HG02678 (cell line): ENCODE measurements at regions not wholly inside any gene's neighbourhood (a gene's known extent, or its start where the extent isn't known, plus 50 kb on each side); places are given as distances from the start of the nearest gene placed in this dataset.

Experiments
- ATAC-seq: cut with Tn5 transposase; IDR thresholded peaks from one replicate; pipeline ENCODE4 v1.9.1; 2021; ENCODE audit warnings: mild to moderate bottlenecking, moderate library complexity; ENCODE audit not compliant: unreplicated experiment

- ATAC-seq, result no peak
Observed at GRCh38 chr15:91549581-91549980, 303.9 kb upstream of the SLCO3A1 start.

GRCh38 chr15:91552555-91552954 is 301.0 kb upstream of the SLCO3A1 start:
- no peak for ATAC-seq

- ATAC-seq, result no peak
Observed at GRCh38 chr15:91553196-91553854, 300.2 kb upstream of the SLCO3A1 start.

GRCh38 chr15:91555312-91555711 is 298.2 kb upstream of the SLCO3A1 start:
- no peak for ATAC-seq

GRCh38 chr15:91556926-91557325 is 296.6 kb upstream of the SLCO3A1 start:
- no peak for ATAC-seq

GRCh38 chr15:91559066-91559465 is 294.4 kb upstream of the SLCO3A1 start:
- no peak for ATAC-seq

- no peak for ATAC-seq
Observed at GRCh38 chr15:91561371-91562100, 292.0 kb upstream of the SLCO3A1 start.

GRCh38 chr15:91562698-91563097 is 290.8 kb upstream of the SLCO3A1 start:
- ATAC-seq, result no peak

GRCh38 chr15:91564631-91565030 is 288.9 kb upstream of the SLCO3A1 start:
- no peak for ATAC-seq

- no peak for ATAC-seq
Observed at GRCh38 chr15:91566141-91566540, 287.4 kb upstream of the SLCO3A1 start.

- ATAC-seq, result no peak
Observed at GRCh38 chr15:91568036-91568435, 285.5 kb upstream of the SLCO3A1 start.

GRCh38 chr15:91572110-91572509 is 281.4 kb upstream of the SLCO3A1 start:
- ATAC-seq, result no peak

GRCh38 chr15:91576096-91576495 is 277.4 kb upstream of the SLCO3A1 start:
- ATAC-seq, result no peak

GRCh38 chr15:91578511-91578910 is 275.0 kb upstream of the SLCO3A1 start:
- no peak for ATAC-seq

- no peak for ATAC-seq
Observed at GRCh38 chr15:91584895-91585294, 268.6 kb upstream of the SLCO3A1 start.

GRCh38 chr15:91586560-91586959 is 266.9 kb upstream of the SLCO3A1 start:
- no peak for ATAC-seq

GRCh38 chr15:91589360-91589759 is 264.1 kb upstream of the SLCO3A1 start:
- ATAC-seq, result no peak

- ATAC-seq, result no peak
Observed at GRCh38 chr15:91592567-91592966, 260.9 kb upstream of the SLCO3A1 start.

- no peak for ATAC-seq
Observed at GRCh38 chr15:91593067-91593466, 260.4 kb upstream of the SLCO3A1 start.

GRCh38 chr15:91593653-91594052 is 259.9 kb upstream of the SLCO3A1 start:
- ATAC-seq, result no peak

- no peak for ATAC-seq
Observed at GRCh38 chr15:91599261-91599660, 254.2 kb upstream of the SLCO3A1 start.

GRCh38 chr15:91603384-91604080 is 250.0 kb upstream of the SLCO3A1 start:
- ATAC-seq, result no peak
